Vagina (tissue), 2 donors: ENCODE measurements at regions not wholly inside any gene's neighbourhood (a gene's known extent, or its start where the extent isn't known, plus 50 kb on each side); places are given as distances from the start of the nearest gene placed in this dataset.

Source experiments
- CTCF ChIP-seq, 3 experiments: fragments of 450-650 bp in 2 of 3; fragments of 200-600 bp in 1 of 3; sonication (generic) in 1 of 3; IDR thresholded peaks; one replicate each; pipeline ENCODE4 v1.5.1; 2017 to 2019; ENCODE audit warnings: antibody characterized with exemption in 3 of 3, mild to moderate bottlenecking in 2 of 3, moderate library complexity in 2 of 3
- POLR2A ChIP-seq, 2 donors: fragments of 450-650 bp; IDR thresholded peaks; one replicate each; pipeline ENCODE4 v1.6.1; 2017; ENCODE audit warnings: antibody characterized with exemption in 2 of 2, mild to moderate bottlenecking in 2 of 2, moderate library complexity in 2 of 2
- POLR2AphosphoS5 ChIP-seq, 2 donors: sonication (generic); formaldehyde crosslinking; IDR thresholded peaks; one replicate each; pipeline ENCODE4 v1.9.0; 2017; ENCODE audit warnings: antibody characterized with exemption in 2 of 2, mild to moderate bottlenecking in 2 of 2, low read depth in 1 of 2; ENCODE audit not compliant: insufficient read depth in 1 of 2

- no peak for TF ChIP-seq CTCF (IDR thresholded peaks at IDR 0.05)
- TF ChIP-seq POLR2A (IDR thresholded peaks at IDR 0.05), result no peak
- no peak for TF ChIP-seq POLR2AphosphoS5 (IDR thresholded peaks at IDR 0.05; ENCODE audit: insufficient read depth in 1 of 2, low read depth in 1 of 2)
Observed at GRCh38 chr1:224519874-224520273, 85.3 kb upstream of the WDR26 start.
